Neural crest cell (in vitro differentiated cells): ENCODE measurements at regions not wholly inside any gene's neighbourhood (a gene's known extent, or its start where the extent isn't known, plus 50 kb on each side); places are given as distances from the start of the nearest gene placed in this dataset.

Experiments used
- DNase-seq: peaks from one replicate; pipeline ENCODE4 v3.0.0; 2021; ENCODE audit warnings: low read depth, mixed read lengths, low spot score
- H3K27ac Mint-ChIP-seq: one replicate; pipeline ENCODE4 v1.8.0; 2021; ENCODE audit warnings: mild to moderate bottlenecking, mixed read lengths; ENCODE audit not compliant: unreplicated experiment
- H3K27me3 Mint-ChIP-seq: 2 replicates; pipeline ENCODE4 v1.8.0; 2021; ENCODE audit warnings: low read depth, mild to moderate bottlenecking, mixed read lengths
- H3K36me3 Mint-ChIP-seq: 2 replicates; pipeline ENCODE4 v1.8.0; 2021; ENCODE audit warnings: low read depth, mild to moderate bottlenecking, mixed read lengths
- H3K4me1 Mint-ChIP-seq: 2 replicates; pipeline ENCODE4 v1.8.0; 2021; ENCODE audit warnings: mixed read lengths
- H3K4me3 Mint-ChIP-seq: one replicate; pipeline ENCODE4 v1.8.0; 2021; ENCODE audit warnings: mild to moderate bottlenecking, mixed read lengths
- H3K9me3 Mint-ChIP-seq: 2 replicates; pipeline ENCODE4 v1.8.0; 2021; ENCODE audit warnings: mixed read lengths
- CTCF ChIP-seq: fragments of 200-600 bp; sonication (generic); conservative IDR thresholded peaks from 2 replicates; pipeline ENCODE4 v1.5.0; 2021; ENCODE audit warnings: antibody characterized with exemption, mild to moderate bottlenecking

GRCh38 chr10:65294329-65294728 lies 1631.5 kb upstream of the LRRTM3 start:
- H3K36me3 Mint-ChIP-seq: no peaks in the 10 kb centered on the region
- no peaks in the 10 kb centered on the region for H3K9me3 Mint-ChIP-seq
- H3K4me3 Mint-ChIP-seq: no peak overlapping the region
- H3K4me1 Mint-ChIP-seq: peaks cover 7% of the 10 kb centered on the region
- no peak for DNase-seq
- no peak overlapping the region for H3K27ac Mint-ChIP-seq
- H3K27me3 Mint-ChIP-seq: no peaks in the 10 kb centered on the region
- TF ChIP-seq CTCF: no peak

- Mint-ChIP-seq H3K4me1 (no peaks in the 10 kb centered on the region), H3K36me3 (no peaks in the 10 kb centered on the region), H3K9me3 (no peaks in the 10 kb centered on the region), H3K27me3 (no peaks in the 10 kb centered on the region), H3K27ac (no peak overlapping the region), H3K4me3 (no peak overlapping the region)
- DNase-seq: no peak
- no peak for TF ChIP-seq CTCF
Observed at GRCh38 chr10:65301181-65301580, 1624.7 kb upstream of the LRRTM3 start.

- H3K27ac Mint-ChIP-seq: no peak overlapping the region
- no peaks in the 10 kb centered on the region for H3K4me1 Mint-ChIP-seq
- no peak overlapping the region for H3K4me3 Mint-ChIP-seq
- H3K9me3 Mint-ChIP-seq: no peaks in the 10 kb centered on the region
- H3K36me3 Mint-ChIP-seq: no peaks in the 10 kb centered on the region
- H3K27me3 Mint-ChIP-seq: no peaks in the 10 kb centered on the region
- DNase-seq: no peak
- TF ChIP-seq CTCF: no peak
Observed at GRCh38 chr10:65306201-65306600, 1619.6 kb upstream of the LRRTM3 start.

GRCh38 chr10:65312876-65313275 lies 1613.0 kb upstream of the LRRTM3 start:
- Mint-ChIP-seq H3K4me3 (no peak overlapping the region), H3K27ac (no peak overlapping the region), H3K36me3 (no peaks in the 10 kb centered on the region), H3K27me3 (no peaks in the 10 kb centered on the region), H3K9me3 (no peaks in the 10 kb centered on the region), H3K4me1 (peaks cover 4% of the 10 kb centered on the region)
- DNase-seq: no peak
- TF ChIP-seq CTCF: no peak

- no peak overlapping the region for H3K27ac Mint-ChIP-seq
- no peaks in the 10 kb centered on the region for H3K36me3 Mint-ChIP-seq
- H3K27me3 Mint-ChIP-seq: no peaks in the 10 kb centered on the region
- H3K9me3 Mint-ChIP-seq: no peaks in the 10 kb centered on the region
- DNase-seq: no peak
- H3K4me3 Mint-ChIP-seq: no peak overlapping the region
- H3K4me1 Mint-ChIP-seq: peaks cover 4% of the 10 kb centered on the region
- no peak for TF ChIP-seq CTCF
Observed at GRCh38 chr10:65313406-65313805, 1612.4 kb upstream of the LRRTM3 start.

- Mint-ChIP-seq H3K27me3 (no peaks in the 10 kb centered on the region), H3K27ac (no peak overlapping the region), H3K36me3 (no peaks in the 10 kb centered on the region), H3K4me1 (peaks cover 9% of the 10 kb centered on the region), H3K9me3 (no peaks in the 10 kb centered on the region), H3K4me3 (no peak overlapping the region)
- TF ChIP-seq CTCF: no peak
- no peak for DNase-seq
Observed at GRCh38 chr10:65314253-65314652, 1611.6 kb upstream of the LRRTM3 start.
